Neural progenitor cell (in vitro differentiated cells): ENCODE measurements at regions not wholly inside any gene's neighbourhood (a gene's known extent, or its start where the extent isn't known, plus 50 kb on each side); places are given as distances from the start of the nearest gene placed in this dataset.
A peak's percentile ranks its signal among the peaks of the same experiment; 100 is the strongest.

Source experiments
- DNase-seq: peaks from one replicate; pipeline ENCODE4 v3.0.0-alpha.2; 2016; ENCODE audit warnings: low spot score
- H2AFZ ChIP-seq: fragments of 200-600 bp; sonication (generic); replicated peaks from 2 replicates; pipeline ENCODE4 v1.6.1; 2016; ENCODE audit warnings: antibody characterized with exemption
- H3F3A ChIP-seq: fragments of 200-600 bp; sonication (generic); 2 replicates; pipeline ENCODE4 v1.6.1; 2016; ENCODE audit warnings: antibody characterized with exemption, low read depth
- H3K27ac ChIP-seq: fragments of 200-600 bp; sonication (generic); 2 replicates; pipeline ENCODE4 v1.5.1; 2016; ENCODE audit warnings: mild to moderate bottlenecking
- H3K27me3 ChIP-seq: fragments of 200-600 bp; sonication (generic); 2 replicates; pipeline ENCODE4 v1.6.1; 2016; ENCODE audit warnings: mild to moderate bottlenecking, moderate library complexity
- H3K36me3 ChIP-seq: fragments of 200-600 bp; sonication (generic); 2 replicates; pipeline ENCODE4 v1.5.1; 2016
- H3K4me1 ChIP-seq: fragments of 200-600 bp; sonication (generic); 2 replicates; pipeline ENCODE4 v1.6.1; 2016; ENCODE audit warnings: mixed run types
- H3K4me2 ChIP-seq: fragments of 200-600 bp; sonication (generic); 2 replicates; pipeline ENCODE4 v1.6.1; 2016
- H3K4me3 ChIP-seq: fragments of 200-600 bp; sonication (generic); 2 replicates; pipeline ENCODE4 v1.5.1; 2016
- H3K79me2 ChIP-seq: fragments of 200-600 bp; sonication (generic); 2 replicates; pipeline ENCODE4 v1.6.1; 2016; ENCODE audit warnings: low read depth
- H3K9ac ChIP-seq: fragments of 200-600 bp; sonication (generic); 2 replicates; pipeline ENCODE4 v1.6.1; 2016
- H3K9me3 ChIP-seq: fragments of 200-600 bp; sonication (generic); 2 replicates; pipeline ENCODE4 v1.5.1; 2016; ENCODE audit warnings: low read depth
- H4K20me1 ChIP-seq: fragments of 200-600 bp; sonication (generic); 2 replicates; pipeline ENCODE4 v1.6.1; 2016; ENCODE audit warnings: low read depth
- H3K27ac Mint-ChIP-seq: 3 replicates; pipeline ENCODE4 v1.8.0; 2021; ENCODE audit warnings: mixed read lengths
- H3K27me3 Mint-ChIP-seq: 2 replicates; pipeline ENCODE4 v1.8.0; 2022; ENCODE audit warnings: low read depth, mild to moderate bottlenecking, inconsistent platforms, moderate library complexity, mixed read lengths; ENCODE audit not compliant: insufficient read depth
- H3K36me3 Mint-ChIP-seq: 3 replicates; pipeline ENCODE4 v1.8.0; 2021; ENCODE audit warnings: mixed read lengths
- H3K4me1 Mint-ChIP-seq: 3 replicates; pipeline ENCODE4 v1.8.0; 2021; ENCODE audit warnings: mixed read lengths
- H3K4me3 Mint-ChIP-seq: 3 replicates; pipeline ENCODE4 v1.8.0; 2021; ENCODE audit warnings: mild to moderate bottlenecking, moderate library complexity, mixed read lengths
- H3K9me3 Mint-ChIP-seq: 3 replicates; pipeline ENCODE4 v1.8.0; 2020; ENCODE audit warnings: mixed read lengths
- EZH2 ChIP-seq: fragments of 200-600 bp; sonication (generic); IDR thresholded peaks from 2 replicates; pipeline ENCODE4 v1.6.1; 2017; ENCODE audit warnings: antibody characterized with exemption, mild to moderate bottlenecking, moderate library complexity
- EZH2phosphoT487 ChIP-seq: fragments of 200-600 bp; sonication (generic); IDR thresholded peaks from 2 replicates; pipeline ENCODE4 v1.6.1; 2017; ENCODE audit warnings: antibody characterized with exemption
- TF ChIP-seq, protein P1 (sequence below): fragments of 200-600 bp; sonication (generic); IDR thresholded peaks from 2 replicates; pipeline ENCODE4 v1.5.1; 2017; ENCODE audit warnings: antibody characterized with exemption, mild to moderate bottlenecking

DNA sequence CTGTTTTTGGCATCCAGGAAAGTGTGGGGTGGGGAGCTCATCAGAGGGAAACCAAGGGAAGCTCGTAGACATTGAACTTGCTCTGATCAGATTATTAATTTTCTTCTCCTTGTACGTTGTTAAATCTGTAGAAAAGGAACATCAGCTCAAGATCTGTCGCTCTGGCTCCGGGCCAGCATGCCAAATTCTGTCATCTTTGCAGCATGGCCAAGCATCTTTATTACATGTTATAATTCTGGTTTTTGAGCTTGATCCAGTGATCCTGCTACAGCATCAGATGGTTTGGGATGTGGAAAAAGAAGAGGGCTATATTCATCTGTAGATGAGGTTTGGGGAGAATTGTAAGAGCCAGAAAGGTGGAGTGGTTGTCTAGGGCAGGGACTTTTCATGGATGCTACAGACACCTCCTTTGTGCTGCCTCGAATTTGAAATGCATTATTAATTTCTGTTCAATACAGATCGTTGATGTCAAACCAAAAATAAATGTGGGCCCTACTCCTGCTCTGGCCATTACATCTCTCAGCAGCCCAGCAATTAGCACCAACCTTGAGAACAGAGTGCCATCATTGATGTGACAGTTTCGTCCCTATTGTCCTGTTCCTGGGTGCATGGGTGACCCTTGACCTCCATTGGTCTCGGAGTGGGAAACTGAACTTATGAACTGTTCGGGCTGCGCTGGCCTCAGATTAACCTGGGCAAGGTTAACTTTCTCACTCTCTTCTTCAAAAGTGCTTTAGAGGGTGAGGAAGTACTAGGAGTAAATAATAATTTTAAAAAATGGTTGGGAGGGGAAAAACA lies 250.8 kb downstream of the SOX4 start:
- DNase-seq: peak; percentile 29
- Histone ChIP-seq H3K27me3 (no peaks in the 10 kb centered on the region), H2AFZ (no peak overlapping the region), H3F3A (peaks cover 25% of the 10 kb centered on the region), H3K27ac (peak overlapping the region; percentile 72), H3K4me1 (peaks cover 46% of the 10 kb centered on the region), H3K9me3 (no peaks in the 10 kb centered on the region), H3K4me3 (no peak overlapping the region), H3K79me2 (peaks cover 56% of the 10 kb centered on the region), H3K9ac (no peak overlapping the region), H3K36me3 (no peaks in the 10 kb centered on the region), H4K20me1 (peaks cover 48% of the 10 kb centered on the region), H3K4me2 (peak overlapping the region; percentile 45)
- H3K27me3 Mint-ChIP-seq: no peaks in the 10 kb centered on the region
- peaks cover 4% of the 10 kb centered on the region for H3K9me3 Mint-ChIP-seq
- H3K36me3 Mint-ChIP-seq: peaks cover 25% of the 10 kb centered on the region
- H3K27ac Mint-ChIP-seq: no peak overlapping the region
- TF ChIP-seq EZH2: no peak
- H3K4me3 Mint-ChIP-seq: no peak overlapping the region
- H3K4me1 Mint-ChIP-seq: peaks cover 62% of the 10 kb centered on the region

DNA sequence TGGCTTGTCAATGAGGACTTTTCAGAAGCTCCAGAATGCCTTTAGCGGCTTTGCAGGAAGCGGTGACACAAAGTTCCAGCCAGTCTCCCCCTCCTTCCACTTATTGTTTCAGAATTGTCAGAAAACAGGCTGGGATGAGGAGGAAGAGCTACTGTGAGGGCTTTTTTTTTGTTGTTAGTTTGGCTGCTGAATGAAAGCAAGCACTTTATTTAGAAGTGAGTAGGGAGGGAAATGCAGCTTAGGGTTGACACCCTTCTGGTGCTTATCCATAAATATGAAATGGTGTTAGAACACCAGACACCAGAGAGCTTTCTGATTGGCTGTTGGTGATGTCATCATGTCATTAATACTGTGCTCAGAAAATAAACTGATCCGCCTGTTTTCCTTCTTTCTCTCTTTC lies 251.5 kb downstream of the SOX4 start:
- no peaks in the 10 kb centered on the region for H3K27me3 Mint-ChIP-seq
- H3K4me1 Mint-ChIP-seq: peaks cover 62% of the 10 kb centered on the region
- no peaks in the 10 kb centered on the region for H3K36me3 ChIP-seq
- no peaks in the 10 kb centered on the region for H3K27me3 ChIP-seq
- H3K36me3 Mint-ChIP-seq: peaks cover 27% of the 10 kb centered on the region
- no peaks in the 10 kb centered on the region for H3K9me3 ChIP-seq
- peaks cover 4% of the 10 kb centered on the region for H3K9me3 Mint-ChIP-seq
- no peak overlapping the region for H3K9ac ChIP-seq
- peaks cover 46% of the 10 kb centered on the region for H3K4me1 ChIP-seq
- H2AFZ ChIP-seq: no peak overlapping the region
- no peak overlapping the region for H3K4me3 Mint-ChIP-seq
- peak overlapping the region; percentile 45 for H3K4me2 ChIP-seq
- peaks cover 25% of the 10 kb centered on the region for H3F3A ChIP-seq
- peak overlapping the region; percentile 80 for H3K27ac Mint-ChIP-seq
- peaks cover 54% of the 10 kb centered on the region for H3K79me2 ChIP-seq
- TF ChIP-seq, protein P1, sequence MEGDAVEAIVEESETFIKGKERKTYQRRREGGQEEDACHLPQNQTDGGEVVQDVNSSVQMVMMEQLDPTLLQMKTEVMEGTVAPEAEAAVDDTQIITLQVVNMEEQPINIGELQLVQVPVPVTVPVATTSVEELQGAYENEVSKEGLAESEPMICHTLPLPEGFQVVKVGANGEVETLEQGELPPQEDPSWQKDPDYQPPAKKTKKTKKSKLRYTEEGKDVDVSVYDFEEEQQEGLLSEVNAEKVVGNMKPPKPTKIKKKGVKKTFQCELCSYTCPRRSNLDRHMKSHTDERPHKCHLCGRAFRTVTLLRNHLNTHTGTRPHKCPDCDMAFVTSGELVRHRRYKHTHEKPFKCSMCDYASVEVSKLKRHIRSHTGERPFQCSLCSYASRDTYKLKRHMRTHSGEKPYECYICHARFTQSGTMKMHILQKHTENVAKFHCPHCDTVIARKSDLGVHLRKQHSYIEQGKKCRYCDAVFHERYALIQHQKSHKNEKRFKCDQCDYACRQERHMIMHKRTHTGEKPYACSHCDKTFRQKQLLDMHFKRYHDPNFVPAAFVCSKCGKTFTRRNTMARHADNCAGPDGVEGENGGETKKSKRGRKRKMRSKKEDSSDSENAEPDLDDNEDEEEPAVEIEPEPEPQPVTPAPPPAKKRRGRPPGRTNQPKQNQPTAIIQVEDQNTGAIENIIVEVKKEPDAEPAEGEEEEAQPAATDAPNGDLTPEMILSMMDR: no peak
- no peak for TF ChIP-seq EZH2phosphoT487
- TF ChIP-seq EZH2: no peak
- H3K27ac ChIP-seq: no peak overlapping the region
- peaks cover 48% of the 10 kb centered on the region for H4K20me1 ChIP-seq
- DNase-seq: peak; percentile 19
- H3K4me3 ChIP-seq: no peak overlapping the region

DNA sequence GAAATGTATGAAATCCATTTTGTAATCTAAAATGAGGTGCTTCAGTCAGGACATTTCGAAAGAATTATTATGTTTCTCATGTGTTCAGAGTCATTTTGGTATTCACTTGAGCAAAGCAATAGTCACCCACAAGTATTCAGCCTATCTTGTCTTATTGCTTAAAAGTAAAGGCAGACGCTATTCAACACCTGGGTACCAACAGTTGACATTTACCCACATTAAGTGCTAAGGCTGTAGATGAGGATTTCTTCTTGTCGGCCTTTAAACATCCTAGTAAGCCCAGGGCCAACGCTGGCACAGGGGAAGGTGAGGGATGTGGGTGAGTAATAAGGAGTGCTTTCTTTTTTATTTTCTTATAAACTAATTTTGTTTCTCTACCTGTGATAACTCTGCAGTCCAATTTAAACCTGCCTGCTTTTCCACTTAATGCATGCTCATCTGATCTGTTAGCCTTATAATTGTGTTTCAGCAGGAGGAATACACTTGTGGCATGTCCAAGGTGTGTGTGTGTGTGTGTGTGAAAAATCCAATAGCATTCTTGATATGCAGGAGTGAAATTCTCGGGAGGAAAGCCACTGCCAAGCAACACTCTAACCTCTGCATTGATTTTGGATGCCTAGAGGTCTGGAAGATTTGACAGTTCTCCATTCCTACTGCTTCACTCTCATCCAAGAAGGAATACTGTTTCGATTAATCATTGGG lies 252.0 kb downstream of the SOX4 start:
- no peak for DNase-seq
- Mint-ChIP-seq H3K36me3 (peaks cover 26% of the 10 kb centered on the region), H3K27ac (peak overlapping the region; percentile 74), H3K4me3 (no peak overlapping the region), H3K27me3 (no peaks in the 10 kb centered on the region), H3K4me1 (peaks cover 62% of the 10 kb centered on the region), H3K9me3 (peaks cover 4% of the 10 kb centered on the region)
- Histone ChIP-seq H3K9ac (no peak overlapping the region), H3K27me3 (no peaks in the 10 kb centered on the region), H3K79me2 (peaks cover 49% of the 10 kb centered on the region), H3K36me3 (no peaks in the 10 kb centered on the region), H4K20me1 (peaks cover 48% of the 10 kb centered on the region), H2AFZ (no peak overlapping the region), H3K4me1 (peaks cover 46% of the 10 kb centered on the region), H3K9me3 (no peaks in the 10 kb centered on the region), H3F3A (peaks cover 25% of the 10 kb centered on the region), H3K27ac (no peak overlapping the region), H3K4me2 (peak overlapping the region; percentile 45), H3K4me3 (no peak overlapping the region)
- TF ChIP-seq EZH2: no peak
- TF ChIP-seq, protein P1: no peak
- no peak for TF ChIP-seq EZH2phosphoT487
